ENCODE measurements at regions not wholly inside any gene's neighbourhood (a gene's known extent, or its start where the extent isn't known, plus 50 kb on each side); places are given as distances from the start of the nearest gene placed in this dataset.

- no peak for DNase-seq (ENCODE audit: low spot score)
- POLR2A ChIA-PET (ENCODE audit: low non-redundant PET): no interaction called here
- CTCF ChIA-PET: interaction anchor here (0.8 kb wide), 1 partner anchor 177 kb away, joined by 3 read pairs; no protein-coding TSS in a partner anchor
- no peak for TF ChIP-seq CTCF (conservative IDR thresholded peaks at IDR 0.05; ENCODE audit: low read depth)
- no peak overlapping the region for H3K27ac ChIP-seq
Observed at GRCh38 chr1:162972773-162973172, 96.4 kb upstream of the RGS4 start.

DNA sequence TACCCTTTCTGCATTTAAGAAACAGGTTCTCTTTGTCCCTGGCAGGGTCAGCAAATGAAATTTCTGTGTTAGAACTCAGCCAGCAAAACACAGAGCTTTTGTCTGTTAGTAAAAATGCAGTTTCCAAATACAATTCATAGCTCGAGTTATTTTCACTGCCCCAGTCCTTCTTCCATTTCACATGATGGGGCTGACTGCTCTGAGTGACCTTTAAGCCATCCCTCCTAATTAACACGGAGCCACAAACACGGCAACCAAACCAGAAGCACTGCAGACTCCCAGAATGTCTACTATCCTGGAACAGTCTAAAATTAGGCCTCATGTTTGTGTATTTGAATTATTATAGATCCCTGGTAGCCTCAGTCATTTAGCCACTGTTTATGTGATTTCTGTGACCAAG is 99.1 kb upstream of the RGS4 start:
- ChIA-PET POLR2A (ENCODE audit: low non-redundant PET) (no interaction called here), CTCF (no interaction called here)
- no peak for TF ChIP-seq CTCF (conservative IDR thresholded peaks at IDR 0.05; ENCODE audit: low read depth)
- no peak overlapping the region for H3K27ac ChIP-seq
- DNase-seq (ENCODE audit: low spot score): no peak

GRCh38 chr1:162966613-162967012 is 102.5 kb upstream of the RGS4 start:
- no peak for DNase-seq (ENCODE audit: low spot score)
- CTCF ChIA-PET: no interaction called here
- H3K27ac ChIP-seq: no peak overlapping the region
- POLR2A ChIA-PET (ENCODE audit: low non-redundant PET): no interaction called here
- no peak for TF ChIP-seq CTCF (conservative IDR thresholded peaks at IDR 0.05; ENCODE audit: low read depth)

DNA sequence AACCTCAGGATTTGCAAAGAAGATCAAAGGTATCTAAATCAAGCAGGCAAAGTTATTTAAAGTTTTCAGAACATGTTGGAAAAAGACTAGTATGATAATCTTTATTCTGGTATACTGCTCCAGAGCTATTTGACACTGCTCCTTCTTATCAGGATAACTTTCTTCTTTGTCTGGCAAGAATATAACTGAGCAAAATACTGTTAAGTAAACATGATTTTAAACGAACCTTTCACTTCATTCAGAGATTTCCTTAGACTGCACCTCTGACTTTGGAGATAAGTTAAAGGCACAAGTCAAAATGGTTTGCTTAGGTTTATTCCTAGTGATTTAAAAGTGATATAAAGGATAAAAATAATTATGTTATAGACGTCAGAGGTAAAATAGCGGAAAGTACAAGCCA is 103.9 kb upstream of the CCDC190 start:
- no peak for TF ChIP-seq CTCF (conservative IDR thresholded peaks at IDR 0.05; ENCODE audit: low read depth)
- ChIA-PET POLR2A (ENCODE audit: low non-redundant PET) (no interaction called here), CTCF (no interaction called here)

GRCh38 chr1:162956922-162957321 is 95.9 kb upstream of the CCDC190 start:
- CTCF ChIA-PET: no interaction called here
- H3K27ac ChIP-seq: no peak overlapping the region
- no peak for DNase-seq (ENCODE audit: low spot score)
- POLR2A ChIA-PET (ENCODE audit: low non-redundant PET): no interaction called here
- no peak for TF ChIP-seq CTCF (conservative IDR thresholded peaks at IDR 0.05; ENCODE audit: low read depth)

More for the DNA sequence above, 103.9 kb upstream of the CCDC190 start:
- H3K27ac ChIP-seq: no peak overlapping the region
- DNase-seq (ENCODE audit: low spot score): no peak

DNA sequence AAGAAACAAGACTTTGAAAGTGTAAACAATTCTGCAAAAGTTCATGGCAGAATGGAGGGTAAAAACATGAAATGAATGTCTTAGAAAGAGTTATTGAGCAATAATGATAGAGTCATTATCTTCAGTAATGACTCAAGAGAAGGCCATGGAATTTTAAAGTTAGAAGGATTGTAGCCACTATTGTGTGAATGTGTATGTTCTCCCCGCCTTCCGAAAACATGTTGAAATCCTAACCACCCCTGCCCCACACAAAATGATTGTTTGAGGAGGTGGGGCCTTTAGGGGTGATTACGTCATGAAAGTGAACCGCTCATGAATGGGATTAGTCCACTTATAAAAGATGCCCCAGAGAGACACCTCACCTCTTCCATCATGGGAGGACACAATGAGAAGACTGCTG is 93.8 kb upstream of the CCDC190 start:
- ChIA-PET POLR2A (ENCODE audit: low non-redundant PET) (no interaction called here), CTCF (no interaction called here)
- peak; percentile 5 for DNase-seq (ENCODE audit: low spot score)
- TF ChIP-seq CTCF (conservative IDR thresholded peaks at IDR 0.05; ENCODE audit: low read depth): no peak
- H3K27ac ChIP-seq: no peak overlapping the region

- POLR2A ChIA-PET (ENCODE audit: low non-redundant PET): no interaction called here
- no peak overlapping the region for H3K27ac ChIP-seq
- CTCF ChIA-PET: no interaction called here
- TF ChIP-seq CTCF (conservative IDR thresholded peaks at IDR 0.05; ENCODE audit: low read depth): no peak
- DNase-seq (ENCODE audit: low spot score): no peak
Observed at GRCh38 chr1:162952956-162953355, 92.0 kb upstream of the CCDC190 start.
